Sigmoid colon (tissue), 6 donors: ENCODE measurements at regions not wholly inside any gene's neighbourhood (a gene's known extent, or its start where the extent isn't known, plus 50 kb on each side); places are given as distances from the start of the nearest gene placed in this dataset.

Experiments
- DNase-seq: peaks from one replicate; pipeline ENCODE4 v3.0.0-alpha.2; 2019
- H3K27ac ChIP-seq, 4 donors: fragments of 200-600 bp; sonication (generic); one replicate each; pipeline ENCODE4 v1.5.1; 2016 to 2019; ENCODE audit warnings: mild to moderate bottlenecking in 1 of 4
- H3K27me3 ChIP-seq, 3 donors: fragments of 200-600 bp; sonication (generic); one replicate each; pipeline ENCODE4 v1.5.1; 2019; ENCODE audit warnings: mild to moderate bottlenecking in 1 of 3
- H3K36me3 ChIP-seq, 4 donors: fragments of 200-600 bp; sonication (generic); one replicate each; pipeline ENCODE4 v1.5.1; 2016 to 2019
- H3K4me1 ChIP-seq, 4 donors: fragments of 200-600 bp; sonication (generic); one replicate each; pipeline ENCODE4 v1.5.1; 2017 to 2019
- H3K4me3 ChIP-seq, 4 donors: fragments of 200-600 bp; sonication (generic); one replicate each; pipeline ENCODE4 v1.5.1; 2017 to 2019; ENCODE audit warnings: mild to moderate bottlenecking in 2 of 4, moderate library complexity in 1 of 4
- H3K9me3 ChIP-seq, 4 donors: fragments of 200-600 bp in 3 of 4; sonication (generic) in 3 of 4; one replicate each; pipeline versions ENCODE4 v1.5.1 to v1.6.1; 2013 to 2019
- EP300 ChIP-seq, 4 donors: sonication (generic); formaldehyde crosslinking; IDR thresholded peaks; one replicate each; pipeline ENCODE4 v1.6.1; 2017; ENCODE audit warnings: antibody characterized with exemption in 4 of 4
- POLR2A ChIP-seq, 2 donors: fragments of 450-650 bp; IDR thresholded peaks; one replicate each; pipeline ENCODE4 v1.6.1; 2016; ENCODE audit warnings: antibody characterized with exemption in 2 of 2, mild to moderate bottlenecking in 2 of 2, moderate library complexity in 2 of 2
- POLR2AphosphoS5 ChIP-seq, 4 donors: sonication (generic); formaldehyde crosslinking; IDR thresholded peaks; one replicate each; pipeline ENCODE4 v1.6.1; 2017; ENCODE audit warnings: antibody characterized with exemption in 4 of 4
- WGBS, 2 donors: extraction: QIAGEN DNeasy Blood & Tissue Kit; methylation state at CpG; one replicate each; pipeline ENCODE4 v1.1.7; 2013; 5-methylcytosine and 5-hydroxymethylcytosine counted together
- intact Hi-C: fragments of 100-400 bp; cut with DNase I; formaldehyde crosslinking; loops from one replicate; pipeline ENCODE4 v1.15.1; 2023
- TF ChIP-seq, protein P1 (sequence below), 4 experiments: fragments of 450-650 bp in 3 of 4; fragments of 200-600 bp in 1 of 4; IDR thresholded peaks; one replicate each; pipeline ENCODE4 v1.5.1; 2016 to 2019; ENCODE audit warnings: antibody characterized with exemption in 4 of 4, mild to moderate bottlenecking in 3 of 4, moderate library complexity in 2 of 4
- donor health status: healthy with polysubstance abuse.
- donor health status: healthy.

DNA sequence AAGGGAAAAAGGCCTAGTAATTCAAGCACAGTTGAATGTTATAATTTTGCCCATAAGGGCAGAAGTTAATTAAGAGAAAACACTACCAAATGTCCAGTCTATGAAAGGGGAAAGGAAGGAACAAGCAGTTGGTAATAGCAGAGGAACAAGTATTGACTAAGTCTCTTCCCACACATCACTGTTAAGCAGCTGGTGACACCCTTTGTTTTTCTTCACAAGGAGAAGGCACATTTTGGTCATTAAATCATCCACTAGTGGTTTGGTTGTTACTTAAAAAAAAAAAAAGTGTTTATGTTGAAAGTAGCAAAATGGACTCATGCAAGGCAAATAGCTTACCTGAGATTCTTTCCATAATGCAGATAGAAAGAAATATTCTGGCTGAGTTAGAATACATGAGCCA, 321.4 kb upstream of the NECTIN3 start:
- DNase-seq: no peak
- H3K9me3 ChIP-seq: no peaks in the 10 kb centered on the region
- H3K27me3 ChIP-seq: no peaks in the 10 kb centered on the region
- no peak overlapping the region for H3K27ac ChIP-seq
- intact Hi-C loops: no loop called here
- no peak overlapping the region for H3K4me3 ChIP-seq
- no peaks in the 10 kb centered on the region for H3K36me3 ChIP-seq
- TF ChIP-seq, protein P1, sequence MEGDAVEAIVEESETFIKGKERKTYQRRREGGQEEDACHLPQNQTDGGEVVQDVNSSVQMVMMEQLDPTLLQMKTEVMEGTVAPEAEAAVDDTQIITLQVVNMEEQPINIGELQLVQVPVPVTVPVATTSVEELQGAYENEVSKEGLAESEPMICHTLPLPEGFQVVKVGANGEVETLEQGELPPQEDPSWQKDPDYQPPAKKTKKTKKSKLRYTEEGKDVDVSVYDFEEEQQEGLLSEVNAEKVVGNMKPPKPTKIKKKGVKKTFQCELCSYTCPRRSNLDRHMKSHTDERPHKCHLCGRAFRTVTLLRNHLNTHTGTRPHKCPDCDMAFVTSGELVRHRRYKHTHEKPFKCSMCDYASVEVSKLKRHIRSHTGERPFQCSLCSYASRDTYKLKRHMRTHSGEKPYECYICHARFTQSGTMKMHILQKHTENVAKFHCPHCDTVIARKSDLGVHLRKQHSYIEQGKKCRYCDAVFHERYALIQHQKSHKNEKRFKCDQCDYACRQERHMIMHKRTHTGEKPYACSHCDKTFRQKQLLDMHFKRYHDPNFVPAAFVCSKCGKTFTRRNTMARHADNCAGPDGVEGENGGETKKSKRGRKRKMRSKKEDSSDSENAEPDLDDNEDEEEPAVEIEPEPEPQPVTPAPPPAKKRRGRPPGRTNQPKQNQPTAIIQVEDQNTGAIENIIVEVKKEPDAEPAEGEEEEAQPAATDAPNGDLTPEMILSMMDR (IDR thresholded peaks at IDR 0.05): no peak
- TF ChIP-seq POLR2AphosphoS5 (IDR thresholded peaks at IDR 0.05) (no peak), EP300 (IDR thresholded peaks at IDR 0.05) (no peak), POLR2A (IDR thresholded peaks at IDR 0.05) (no peak)
- H3K4me1 ChIP-seq: no peaks in the 10 kb centered on the region

DNA sequence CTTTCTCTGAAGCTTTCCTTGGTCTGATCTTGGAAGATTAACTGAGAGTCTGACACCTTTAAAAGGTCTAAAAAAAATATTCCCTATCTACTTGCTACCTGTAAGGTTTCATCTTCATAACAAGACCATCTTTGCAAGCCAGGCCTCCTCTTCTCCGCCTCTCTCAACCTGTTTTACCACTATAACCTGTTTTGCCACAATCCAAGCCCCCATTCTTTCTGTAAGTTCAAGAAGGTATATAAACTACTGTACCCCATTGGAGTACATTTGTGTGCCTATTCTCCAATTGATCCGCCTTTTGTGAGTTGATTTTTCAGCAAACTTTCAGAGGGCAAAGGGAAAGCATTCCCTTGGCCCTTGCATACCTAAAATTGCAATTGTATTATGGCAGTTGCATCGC, 319.3 kb upstream of the NECTIN3 start:
- no peak for TF ChIP-seq POLR2AphosphoS5 (IDR thresholded peaks at IDR 0.05)
- TF ChIP-seq EP300 (IDR thresholded peaks at IDR 0.05): no peak
- TF ChIP-seq POLR2A (IDR thresholded peaks at IDR 0.05): no peak
- TF ChIP-seq, protein P1 (IDR thresholded peaks at IDR 0.05): no peak
- intact Hi-C loops: no loop called here
- Histone ChIP-seq H3K4me3 (no peak overlapping the region), H3K27me3 (no peaks in the 10 kb centered on the region), H3K27ac (no peak overlapping the region), H3K36me3 (no peaks in the 10 kb centered on the region), H3K4me1 (no peaks in the 10 kb centered on the region), H3K9me3 (no peaks in the 10 kb centered on the region)
- WGBS, 2 donors: 87 to 92% methylated on average over 3 of the region's 3 CpGs
- DNase-seq: no peak

DNA sequence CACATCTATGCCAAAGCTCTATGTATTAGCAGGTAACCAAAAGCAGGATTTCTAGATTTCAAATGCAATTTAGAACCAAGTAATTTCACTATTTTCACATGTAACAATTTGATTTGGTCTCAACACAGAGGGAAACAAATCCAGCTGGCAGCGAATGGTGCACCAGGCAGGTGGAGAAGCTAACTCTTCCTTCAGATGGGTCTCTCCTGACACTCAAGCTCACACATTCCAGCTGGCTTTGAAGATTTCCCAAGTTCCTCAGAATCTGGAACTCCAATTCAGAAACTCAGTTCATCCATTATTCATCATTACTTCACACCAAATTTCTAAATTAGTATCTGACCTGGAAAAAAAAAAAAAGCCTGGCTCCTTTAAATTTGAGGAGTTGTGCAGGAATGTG, 318.1 kb upstream of the NECTIN3 start:
- TF ChIP-seq POLR2AphosphoS5 (IDR thresholded peaks at IDR 0.05) (no peak), POLR2A (IDR thresholded peaks at IDR 0.05) (no peak), EP300 (IDR thresholded peaks at IDR 0.05) (no peak)
- TF ChIP-seq, protein P1 (IDR thresholded peaks at IDR 0.05): no peak
- no peaks in the 10 kb centered on the region for H3K4me1 ChIP-seq
- no peaks in the 10 kb centered on the region for H3K9me3 ChIP-seq
- no peak overlapping the region for H3K4me3 ChIP-seq
- intact Hi-C loops: no loop called here
- WGBS, 2 donors: 90 to 98% methylated on average over 1 of the region's 1 CpG
- no peaks in the 10 kb centered on the region for H3K27me3 ChIP-seq
- H3K36me3 ChIP-seq: no peaks in the 10 kb centered on the region
- H3K27ac ChIP-seq: no peak overlapping the region
- DNase-seq: no peak

DNA sequence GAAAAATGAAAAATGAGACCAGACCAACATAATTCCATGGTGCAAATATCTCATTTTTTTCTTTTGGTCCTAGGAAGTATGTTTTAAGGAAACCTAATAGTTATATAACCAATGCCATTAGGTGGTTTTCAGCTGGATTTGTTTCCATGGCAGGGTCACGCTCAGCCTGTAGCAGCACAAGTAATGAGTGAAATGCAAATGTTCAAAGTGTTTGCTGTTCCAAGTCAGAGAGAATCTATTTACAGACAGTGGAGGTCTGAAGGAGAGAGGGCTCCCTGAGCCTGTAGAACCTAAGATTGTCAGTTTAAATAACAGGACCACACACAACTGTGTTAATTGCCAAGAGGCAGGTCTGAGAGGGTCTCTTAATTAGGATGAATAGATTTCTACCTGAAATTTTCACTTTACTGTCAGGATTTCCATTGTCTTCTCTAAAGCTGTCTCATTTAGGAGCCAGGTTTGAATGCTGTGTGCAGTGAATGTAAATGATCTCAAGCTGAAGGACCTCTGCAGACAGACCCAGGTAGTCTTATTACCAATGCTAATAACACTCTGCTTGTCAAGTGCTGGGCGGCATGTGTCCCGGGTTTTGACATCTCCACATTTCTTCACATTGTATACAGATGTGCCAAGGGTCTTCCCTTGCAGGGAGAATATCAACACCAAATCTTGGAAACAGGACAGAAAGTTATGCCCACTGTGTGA, 317.3 kb upstream of the NECTIN3 start:
- Histone ChIP-seq H3K9me3 (no peaks in the 10 kb centered on the region), H3K4me3 (no peak overlapping the region), H3K36me3 (no peaks in the 10 kb centered on the region), H3K27me3 (no peaks in the 10 kb centered on the region), H3K27ac (no peak overlapping the region), H3K4me1 (no peaks in the 10 kb centered on the region)
- WGBS, 2 donors: 53 to 62% methylated on average over 3 of the region's 3 CpGs
- TF ChIP-seq POLR2A (IDR thresholded peaks at IDR 0.05) (no peak), POLR2AphosphoS5 (IDR thresholded peaks at IDR 0.05) (no peak), EP300 (IDR thresholded peaks at IDR 0.05) (no peak)
- TF ChIP-seq, protein P1 (IDR thresholded peaks at IDR 0.05): no peak
- intact Hi-C loops: no loop called here
- DNase-seq: no peak

DNA sequence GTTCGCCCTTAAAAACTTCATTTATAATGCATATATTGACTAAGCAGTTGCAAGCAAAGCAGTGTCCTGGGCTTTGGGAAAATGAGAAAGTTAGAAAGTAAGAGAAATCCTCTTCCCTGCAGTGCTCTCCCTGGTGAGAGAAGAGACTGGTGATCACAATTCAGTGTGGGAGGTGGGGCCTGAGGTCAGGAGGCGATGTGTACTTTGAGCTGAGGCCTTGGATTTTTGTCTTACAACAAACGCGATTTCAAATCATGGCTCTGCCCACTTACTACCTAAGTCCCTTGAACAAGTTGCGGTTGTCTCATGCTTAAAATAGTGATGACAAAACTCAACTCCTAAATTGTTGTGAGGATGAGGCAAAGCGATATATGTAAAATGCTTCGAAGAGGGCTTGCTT, 316.3 kb upstream of the NECTIN3 start:
- Histone ChIP-seq H3K4me3 (no peak overlapping the region), H3K36me3 (no peaks in the 10 kb centered on the region), H3K9me3 (no peaks in the 10 kb centered on the region), H3K4me1 (no peaks in the 10 kb centered on the region), H3K27me3 (no peaks in the 10 kb centered on the region), H3K27ac (no peak overlapping the region)
- DNase-seq: no peak
- 77 to 83% methylated on average over 7 of the region's 7 CpGs for WGBS, 2 donors
- no peak for TF ChIP-seq POLR2A (IDR thresholded peaks at IDR 0.05)
- TF ChIP-seq, protein P1 (IDR thresholded peaks at IDR 0.05): no peak
- TF ChIP-seq EP300 (IDR thresholded peaks at IDR 0.05): no peak
- no peak for TF ChIP-seq POLR2AphosphoS5 (IDR thresholded peaks at IDR 0.05)
- intact Hi-C loops: no loop called here
